HCT116 (cell line): ENCODE measurements at regions not wholly inside any gene's neighbourhood (a gene's known extent, or its start where the extent isn't known, plus 50 kb on each side); places are given as distances from the start of the nearest gene placed in this dataset.

Experiments used
- ATAC-seq: fragments of 200-7000 bp; cut with Tn5 transposase; 2 replicates; pipeline ENCODE4 v1.9.1; 2020; ENCODE audit warnings: mild to moderate bottlenecking, moderate library complexity
- BruUV-seq: library from RNA; stranded (reverse); fragments of 400-500 nt; replicated peaks from 2 replicates; lab custom pipeline; 2021; lab: Mats Ljungman, UMichigan
- CTCF ChIA-PET: fragments of 300-600 bp; sonication (Branson Sonifier 250); formaldehyde crosslinking; loops from one replicate; lab custom pipeline; 2021; ENCODE audit warnings: antibody characterized with exemption; lab: Charles Lee
- POLR2A ChIA-PET: fragments of 300-600, 350-600 bp; sonication (Branson Sonifier 250); formaldehyde crosslinking; loops from one replicate; lab custom pipeline; 2021; ENCODE audit warnings: antibody characterized with exemption; lab: Charles Lee
- RAD21 ChIA-PET, 2 experiments: fragments of 300-600 bp; sonication (Branson Sonifier 250); formaldehyde crosslinking; loops; one replicate each; lab custom pipeline; 2023; ENCODE audit warnings: low total read pairs in 2 of 2; ENCODE audit not compliant: uncharacterized antibody in 2 of 2, unreplicated experiment in 2 of 2, low non-redundant PET in 1 of 2; lab: Charles Lee
- DNase-seq: peaks from one replicate; pipeline ENCODE4 v3.0.0-alpha.2; 2010; ENCODE audit warnings: low read depth, low spot score
- H2AFZ ChIP-seq: fragments of 200-600 bp; shearing (Covaris generic), sonication (generic); 2 replicates; pipeline ENCODE4 v1.6.1; 2017; ENCODE audit warnings: low read depth, mixed run types, mixed read lengths, antibody characterized with exemption, low read length; ENCODE audit not compliant: poor library complexity, severe bottlenecking
- H3K27ac ChIP-seq: 2 replicates; pipeline ENCODE4 v1.5.1; 2012; ENCODE audit warnings: low read depth, low read length
- H3K27me3 ChIP-seq: fragments of 200-600 bp; sonication (generic); 2 replicates; pipeline ENCODE4 v1.6.1; 2016; ENCODE audit warnings: mixed run types, low read length, mixed read lengths; ENCODE audit not compliant: insufficient read depth
- H3K36me3 ChIP-seq, 2 experiments: fragments of 200-500 bp in 1 of 2; fragments of 200-600 bp in 1 of 2; sonication (Bioruptor generic) in 1 of 2; sonication (generic) in 1 of 2; 2 replicates each; pipeline versions ENCODE4 v1.5.1 to v1.6.1; 2014 to 2016; ENCODE audit warnings: low read length in 2 of 2, inconsistent platforms in 1 of 2, mixed read lengths in 1 of 2, mixed run types in 1 of 2; ENCODE audit not compliant: insufficient read depth in 2 of 2, control insufficient read depth in 1 of 2
- H3K4me1 ChIP-seq, 2 experiments: fragments of 200-600 bp in 1 of 2; sonication (generic) in 1 of 2; 2 replicates each; pipeline versions ENCODE4 v1.5.1 to v1.6.1; 2012 to 2017; ENCODE audit warnings: low read length in 2 of 2, inconsistent platforms in 1 of 2, mild to moderate bottlenecking in 1 of 2, mixed read lengths in 1 of 2, mixed run types in 1 of 2, moderate library complexity in 1 of 2; ENCODE audit not compliant: insufficient read depth in 2 of 2, control insufficient read depth in 1 of 2
- H3K4me2 ChIP-seq: fragments of 200-600 bp; sonication (generic); 2 replicates; pipeline ENCODE4 v1.6.1; 2017; ENCODE audit warnings: mixed run types, low read length, mixed read lengths
- H3K4me3 ChIP-seq, 2 experiments: fragments of 200-600 bp in 1 of 2; sonication (generic) in 1 of 2; replicated peaks in 1 of 2; 2 replicates each; pipeline ENCODE4 v1.5.1; 2011 to 2016; ENCODE audit warnings: low read length in 2 of 2, control low read depth in 1 of 2, low read depth in 1 of 2, mild to moderate bottlenecking in 1 of 2, mixed read lengths in 1 of 2, mixed run types in 1 of 2
- H3K79me2 ChIP-seq: fragments of 200-600 bp; sonication (generic); 2 replicates; pipeline ENCODE4 v1.6.1; 2017; ENCODE audit warnings: mild to moderate bottlenecking, mixed run types, low read length, moderate library complexity, mixed read lengths; ENCODE audit not compliant: insufficient read depth
- H3K9ac ChIP-seq: fragments of 200-600 bp; sonication (generic); 2 replicates; pipeline ENCODE4 v1.6.1; 2016; ENCODE audit warnings: low read length, mixed read lengths
- H3K9me2 ChIP-seq: fragments of 200-600 bp; sonication (generic), shearing (Covaris generic); 2 replicates; pipeline ENCODE4 v1.6.1; 2017; ENCODE audit warnings: mixed run types, mild to moderate bottlenecking, moderate library complexity; ENCODE audit not compliant: insufficient read depth
- H3K9me3 ChIP-seq, 2 experiments: fragments of 200-500 bp in 1 of 2; fragments of 200-600 bp in 1 of 2; sonication (Bioruptor generic) in 1 of 2; sonication (generic) in 1 of 2; 2 replicates each; pipeline ENCODE4 v1.6.1; 2014 to 2017; ENCODE audit warnings: low read length in 2 of 2, mixed read lengths in 2 of 2, inconsistent platforms in 1 of 2, low read depth in 1 of 2, mild to moderate bottlenecking in 1 of 2, mixed run types in 1 of 2, moderate library complexity in 1 of 2; ENCODE audit not compliant: control insufficient read depth in 1 of 2, insufficient read depth in 1 of 2
- H4K20me1 ChIP-seq: fragments of 200-600 bp; sonication (generic), shearing (Covaris generic); 2 replicates; pipeline ENCODE4 v1.6.1; 2017; ENCODE audit warnings: mixed run types, mild to moderate bottlenecking, moderate library complexity; ENCODE audit not compliant: insufficient read depth
- CEBPB ChIP-seq: IDR thresholded peaks from 2 replicates; pipeline ENCODE4 v1.6.1; 2012; ENCODE audit warnings: low read depth
- CTCF ChIP-seq, 3 experiments: fragments of 200-600 bp in 1 of 3; sonication (generic) in 1 of 3; IDR thresholded peaks in 2 of 3; conservative IDR thresholded peaks in 1 of 3; 2 replicates each; pipeline ENCODE4 v1.5.1; 2012 to 2017; ENCODE audit warnings: low read depth in 2 of 3, low read length in 2 of 3, antibody characterized with exemption in 1 of 3, borderline replicate concordance in 1 of 3, control low read depth in 1 of 3, mild to moderate bottlenecking in 1 of 3, mixed read lengths in 1 of 3, mixed run types in 1 of 3, moderate library complexity in 1 of 3; ENCODE audit not compliant: insufficient read depth in 1 of 3
- EGR1 ChIP-seq: IDR thresholded peaks from 2 replicates; pipeline ENCODE4 v1.6.1; 2012; ENCODE audit warnings: low read depth
- ELF1 ChIP-seq: IDR thresholded peaks from 2 replicates; pipeline ENCODE4 v1.6.1; 2012; ENCODE audit warnings: low read depth, borderline replicate concordance
- FOSL1 ChIP-seq: IDR thresholded peaks from 2 replicates; pipeline ENCODE4 v1.6.1; 2012; ENCODE audit warnings: low read depth
- JUND ChIP-seq: IDR thresholded peaks from 2 replicates; pipeline ENCODE4 v1.6.1; 2012
- POLR2A ChIP-seq: IDR thresholded peaks from 2 replicates; pipeline ENCODE4 v1.7.0; 2011; ENCODE audit warnings: borderline replicate concordance; ENCODE audit not compliant: insufficient read depth, insufficient read length; ENCODE audit errors: extremely low read depth
- RAD21 ChIP-seq: IDR thresholded peaks from 2 replicates; pipeline ENCODE4 v1.6.1; 2012; ENCODE audit warnings: low read depth, mild to moderate bottlenecking
- REST ChIP-seq: IDR thresholded peaks from 2 replicates; pipeline ENCODE4 v1.6.1; 2012; ENCODE audit warnings: low read depth
- SIN3A ChIP-seq: IDR thresholded peaks from 2 replicates; pipeline ENCODE4 v1.6.1; 2012; ENCODE audit warnings: low read depth
- SP1 ChIP-seq: IDR thresholded peaks from 2 replicates; pipeline ENCODE4 v1.6.1; 2012; ENCODE audit warnings: low read depth
- TCF7L2 ChIP-seq: IDR thresholded peaks from 2 replicates; pipeline ENCODE4 v1.7.0; 2011; ENCODE audit warnings: borderline replicate concordance, inconsistent platforms; ENCODE audit not compliant: insufficient read depth, insufficient read length; ENCODE audit errors: extremely low read depth
- YY1 ChIP-seq: IDR thresholded peaks from 2 replicates; pipeline ENCODE4 v1.6.1; 2011; ENCODE audit warnings: low read length, low read depth, moderate library complexity, mild to moderate bottlenecking; ENCODE audit not compliant: insufficient replicate concordance; ENCODE audit errors: extremely low read depth
- ZNF274 ChIP-seq: fragments of 200-500 bp; sonication (Bioruptor generic); IDR thresholded peaks from 2 replicates; pipeline ENCODE4 v1.6.1; 2014; ENCODE audit warnings: mild to moderate bottlenecking, low read depth, low read length, inconsistent platforms
- intact Hi-C: fragments of 100-400 bp; cut with micrococcal nuclease; formaldehyde crosslinking; loops from 2 replicates; pipeline ENCODE4 v1.10.0; 2022
- TF ChIP-seq, protein P1 (sequence below): IDR thresholded peaks from 2 replicates; pipeline ENCODE4 v1.6.1; 2012

DNA sequence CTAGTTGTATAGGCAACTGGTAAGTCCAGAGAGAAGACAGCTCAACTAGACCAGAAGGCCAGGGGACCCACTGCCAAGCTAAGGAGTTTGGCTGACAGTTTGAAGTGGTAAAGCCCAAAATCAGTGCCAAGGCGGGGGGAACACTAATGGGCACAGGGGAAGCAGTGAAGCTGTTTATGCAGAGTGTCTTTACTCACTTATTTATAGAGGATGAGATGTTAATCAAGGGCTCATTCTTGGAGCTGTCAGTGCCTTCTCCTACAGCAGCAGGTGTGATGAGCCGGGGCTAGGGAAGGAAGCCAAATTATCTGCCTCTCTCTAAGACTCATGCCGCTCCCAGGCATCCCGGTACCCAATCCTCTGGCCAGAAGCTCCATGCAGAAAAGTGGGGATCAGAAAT is 75.2 kb upstream of the GALNT10 start:
- ChIA-PET CTCF (no interaction called here), POLR2A (no interaction called here), RAD21 (no interaction called here)
- Histone ChIP-seq H3K4me1 (peaks cover 3 to 6% of the 10 kb centered on the region in 2 experiments; a peak in 3 of 4 replicates), H3K27me3 (no peaks in the 10 kb centered on the region; the same call in none of the 2 replicates), H3K4me2 (no peak overlapping the region), H3K9me3 (no peaks in the 10 kb centered on the region), H4K20me1 (no peaks in the 10 kb centered on the region), H3K4me3 (no peak overlapping the region), H3K9me2 (no peaks in the 10 kb centered on the region), H3K9ac (no peak overlapping the region), H3K36me3 (no peaks in the 10 kb centered on the region), H2AFZ (no peak overlapping the region), H3K27ac (no peak overlapping the region), H3K79me2 (no peaks in the 10 kb centered on the region)
- intact Hi-C loops = no loop called here
- no TSS peak for BruUV-seq
- no peak for DNase-seq
- TF ChIP-seq YY1 (no peak), JUND (no peak), TCF7L2 (no peak), POLR2A (no peak), REST (no peak), CTCF (IDR thresholded peaks at IDR 0.05 in 2 of 3, conservative IDR thresholded peaks at IDR 0.05 in 1 of 3; ENCODE audit: borderline replicate concordance in 1 of 3, insufficient read depth in 1 of 3, low read depth in 2 of 3, low read length in 2 of 3) (no peak), FOSL1 (no peak), SIN3A (no peak), CEBPB (no peak), EGR1 (no peak), SP1 (no peak), ELF1 (no peak), ZNF274 (no peak), RAD21 (no peak)
- TF ChIP-seq, protein P1, sequence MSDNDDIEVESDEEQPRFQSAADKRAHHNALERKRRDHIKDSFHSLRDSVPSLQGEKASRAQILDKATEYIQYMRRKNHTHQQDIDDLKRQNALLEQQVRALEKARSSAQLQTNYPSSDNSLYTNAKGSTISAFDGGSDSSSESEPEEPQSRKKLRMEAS = no peak
- no peak for ATAC-seq
